ENCODE measurements at regions not wholly inside any gene's neighbourhood (a gene's known extent, or its start where the extent isn't known, plus 50 kb on each side); places are given as distances from the start of the nearest gene placed in this dataset.

DNA sequence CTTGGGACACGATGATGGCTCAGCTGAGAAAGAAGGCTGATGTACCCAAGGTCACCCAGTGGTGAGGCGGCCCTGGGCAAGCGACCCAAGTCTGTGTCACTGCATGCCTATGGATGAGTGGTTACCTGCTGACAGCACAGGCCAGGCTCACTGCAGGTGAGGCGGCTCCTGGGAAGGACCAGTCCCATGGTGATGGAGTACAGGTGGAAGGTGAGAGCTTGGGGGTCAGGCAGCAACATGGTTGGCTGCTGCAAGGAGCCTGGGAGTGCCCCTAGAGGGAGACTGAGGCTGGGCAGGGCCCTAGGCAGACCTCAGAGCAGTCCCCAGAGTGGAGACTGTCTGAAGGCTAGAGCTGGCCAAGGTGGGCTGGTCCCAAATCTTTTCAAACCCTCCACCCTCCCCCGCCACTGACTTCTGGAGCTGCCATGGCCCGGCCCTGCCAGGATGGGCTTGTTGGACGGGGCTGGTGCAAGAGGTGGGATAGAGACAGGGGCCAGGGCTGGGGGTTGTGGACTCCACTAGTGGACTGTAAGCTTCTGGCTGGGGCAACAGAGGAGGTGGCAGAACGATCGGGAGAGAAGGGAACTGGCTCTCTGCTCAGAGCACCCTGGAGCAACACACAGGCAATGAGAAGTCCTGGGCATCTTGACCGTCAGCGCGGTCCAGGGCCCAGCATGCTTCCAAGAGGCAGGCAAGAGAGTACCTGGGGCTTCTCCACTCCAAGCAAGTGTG, 72.5 kb upstream of the SLC6A11 start:
- no peak for DNase-seq

DNA sequence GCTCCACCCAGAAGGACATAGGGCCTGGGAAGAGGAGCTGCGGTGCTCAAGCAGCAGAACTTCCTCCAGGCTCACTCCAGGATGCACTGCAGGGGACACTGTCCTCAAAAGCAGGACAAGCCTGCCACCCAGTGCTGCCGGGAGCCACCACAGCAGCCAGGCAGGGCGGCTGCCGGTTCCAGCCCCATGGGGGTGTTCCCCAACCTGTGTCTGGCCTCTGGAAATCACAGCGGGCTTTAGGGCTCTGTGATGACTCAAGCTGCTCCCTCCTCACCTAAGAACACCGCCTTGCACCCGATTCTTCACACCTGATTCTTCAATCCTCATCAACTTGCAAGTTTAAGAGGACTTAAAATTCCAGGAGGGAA, 71.9 kb upstream of the SLC6A11 start:
- peak in 1 of 2 experiments; percentile 15 for DNase-seq

DNA sequence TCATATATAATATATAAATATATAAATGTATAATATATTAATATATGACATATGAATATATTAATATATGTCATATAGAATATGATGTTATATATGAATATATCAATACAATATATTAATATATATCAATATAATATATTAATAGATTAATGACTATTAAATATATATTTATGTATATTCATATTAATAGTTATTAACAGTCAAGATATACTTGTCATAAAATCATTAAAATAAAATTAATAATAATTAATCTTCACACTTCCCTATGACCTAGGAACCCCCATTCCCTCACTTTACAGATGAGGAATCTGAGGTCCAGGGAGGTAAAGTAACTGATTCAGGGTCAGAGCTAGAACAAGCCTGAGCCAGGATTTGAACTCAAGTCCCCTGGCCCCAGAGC, 70.6 kb upstream of the SLC6A11 start:
- no peak for DNase-seq

DNA sequence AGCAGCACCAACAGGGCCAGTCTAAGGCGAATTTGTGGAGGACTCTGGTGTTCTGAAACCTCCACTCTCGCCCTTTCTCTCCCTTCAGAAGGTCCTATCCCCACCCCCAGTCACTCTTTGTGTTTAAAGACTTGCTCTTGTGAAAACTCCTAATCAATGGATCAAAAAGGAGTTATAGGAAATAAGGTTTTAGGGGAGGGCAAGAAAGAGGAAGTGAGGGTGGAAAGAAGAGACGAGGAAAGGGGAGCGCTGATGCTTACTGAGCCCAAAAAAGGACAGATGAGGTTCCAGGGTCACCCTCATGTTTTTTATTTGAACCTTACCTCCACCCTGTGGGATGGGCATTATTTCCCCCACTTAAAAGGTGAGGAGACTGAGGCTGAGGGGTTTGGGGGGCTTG, 70.0 kb upstream of the SLC6A11 start:
- no peak for DNase-seq

DNA sequence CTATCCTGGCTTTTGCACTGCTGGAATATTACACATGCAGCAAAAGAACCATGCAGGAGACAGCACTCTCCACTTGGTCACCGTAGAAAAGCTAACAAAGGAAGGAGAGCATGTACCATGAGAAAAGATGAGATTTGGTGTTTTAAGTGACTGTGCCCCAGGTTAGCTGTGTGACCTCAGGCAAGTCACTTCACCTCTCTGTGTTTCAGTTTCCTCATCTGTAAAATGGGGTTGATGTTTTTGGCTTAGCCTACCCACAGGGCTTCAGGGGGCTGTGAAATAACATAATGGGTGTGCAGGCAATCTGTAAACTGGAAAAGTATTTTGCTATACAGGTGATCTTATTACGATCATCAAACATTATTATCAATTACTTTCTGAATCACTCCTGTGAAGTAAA, 69.3 kb upstream of the SLC6A11 start:
- no peak for DNase-seq

DNA sequence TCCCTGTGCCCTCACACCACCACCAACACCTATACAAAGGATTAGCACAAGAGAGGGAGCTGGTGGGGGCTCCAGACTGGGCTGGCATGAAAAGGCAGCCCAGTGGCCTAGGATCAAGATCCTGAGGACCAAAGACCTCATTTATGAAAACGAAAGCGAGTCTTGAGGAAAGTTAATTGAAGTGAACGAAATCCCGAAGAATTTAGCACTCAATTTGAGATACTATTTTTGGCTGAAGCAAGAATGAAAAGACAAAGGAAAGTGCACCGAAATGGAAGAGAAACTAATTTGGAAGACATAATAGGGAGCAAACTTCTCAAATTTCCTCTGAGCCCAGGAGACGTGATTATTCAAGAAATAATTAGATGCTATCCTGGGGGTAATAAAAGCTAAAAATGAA, 68.7 kb upstream of the SLC6A11 start:
- DNase-seq, result no peak

DNA sequence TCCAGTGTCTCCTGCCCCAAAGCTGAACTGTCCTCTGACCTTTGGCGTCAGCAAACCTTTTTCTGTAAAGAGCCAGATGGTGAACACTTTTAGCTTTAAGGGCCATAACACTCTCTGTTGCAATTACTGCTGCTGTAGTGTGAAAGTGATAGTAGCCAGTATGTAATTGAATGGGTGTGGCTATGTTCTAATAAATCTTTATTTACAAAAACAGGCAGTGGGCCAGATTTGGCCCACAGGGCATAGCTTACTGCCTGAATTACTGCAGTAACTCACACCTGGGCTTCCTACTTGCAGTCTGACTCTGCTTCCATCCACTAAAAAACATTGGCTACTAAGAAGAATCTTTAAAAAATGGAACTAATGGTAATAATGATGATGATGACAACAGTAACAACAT, 68.0 kb upstream of the SLC6A11 start:
- DNase-seq, result no peak

DNA sequence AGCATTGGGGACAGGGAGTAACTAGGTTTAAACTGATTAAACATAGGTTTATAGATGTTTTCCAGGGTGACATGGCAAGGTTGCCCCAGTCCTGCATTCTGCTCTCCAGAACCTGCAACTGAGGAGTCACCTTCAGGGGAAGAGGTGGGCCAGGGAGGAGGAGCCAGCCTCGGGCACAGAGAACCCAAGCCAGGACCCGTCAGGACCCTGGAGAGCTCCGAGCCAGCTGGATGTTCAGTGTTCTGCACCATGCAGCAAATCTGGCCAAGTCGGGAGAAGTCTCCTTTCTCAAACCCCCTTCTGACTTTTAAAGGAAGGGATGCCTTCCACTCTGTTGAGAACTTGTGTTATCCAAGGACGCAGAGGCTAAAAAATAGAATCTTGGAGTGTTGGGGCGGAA, 62.1 kb upstream of the SLC6A11 start:
- DNase-seq, result no peak

DNA sequence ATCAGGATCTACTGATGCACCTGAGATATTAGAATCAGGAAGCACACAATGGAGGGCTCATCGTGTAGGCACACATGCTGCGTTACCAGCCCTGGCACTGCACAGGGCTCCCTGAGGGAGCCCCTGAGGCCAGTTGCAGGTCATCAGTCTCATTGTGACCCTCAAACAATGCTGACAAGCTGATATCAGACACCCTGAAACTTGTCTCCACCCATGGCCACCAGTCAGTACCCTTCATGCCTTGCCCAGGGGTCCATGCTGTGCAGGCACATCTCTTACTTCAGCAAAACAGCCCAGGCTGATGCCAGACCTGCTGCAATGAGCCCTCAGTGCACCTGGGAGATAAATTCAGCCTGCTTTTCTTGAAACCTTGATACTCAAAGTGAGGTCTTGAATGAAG, 59.5 kb upstream of the SLC6A11 start:
- no peak for DNase-seq

DNA sequence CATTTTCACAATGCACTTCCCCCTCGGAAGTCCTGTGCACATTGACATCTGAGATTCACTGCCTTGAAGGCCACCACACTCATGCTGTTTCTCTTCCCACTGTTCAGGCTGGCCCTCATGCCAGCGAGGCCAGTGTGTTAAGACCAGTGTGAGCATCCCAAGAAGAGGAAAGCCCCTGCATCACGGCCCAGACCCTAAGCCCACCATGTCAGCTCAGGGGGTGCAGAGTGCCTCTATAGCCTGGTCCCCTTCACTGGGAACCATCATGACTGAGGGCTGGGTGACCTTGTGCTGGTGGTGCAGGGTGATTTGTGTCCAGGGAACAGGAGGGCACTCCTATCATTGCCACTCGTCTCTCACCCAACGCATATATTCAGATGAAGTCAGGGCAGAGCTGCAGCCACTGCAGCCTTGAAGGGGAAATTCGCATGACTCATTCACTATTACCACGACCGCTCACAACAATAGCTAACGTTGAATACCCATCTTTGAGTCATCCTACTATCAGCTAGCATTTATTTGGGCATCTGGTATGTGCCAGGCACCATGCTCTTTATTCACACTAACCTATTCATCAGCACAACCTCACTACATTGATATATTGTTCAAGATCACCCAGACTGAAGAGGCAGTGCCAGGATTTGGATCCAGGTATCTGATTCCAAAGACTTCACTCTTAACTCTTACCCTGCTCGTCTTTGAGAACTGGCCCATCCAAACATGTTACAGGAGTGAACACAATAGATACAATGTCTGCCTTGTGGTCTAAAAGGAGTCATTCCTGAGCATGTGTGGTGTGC, 58.8 kb upstream of the SLC6A11 start:
- DNase-seq, result no peak

DNA sequence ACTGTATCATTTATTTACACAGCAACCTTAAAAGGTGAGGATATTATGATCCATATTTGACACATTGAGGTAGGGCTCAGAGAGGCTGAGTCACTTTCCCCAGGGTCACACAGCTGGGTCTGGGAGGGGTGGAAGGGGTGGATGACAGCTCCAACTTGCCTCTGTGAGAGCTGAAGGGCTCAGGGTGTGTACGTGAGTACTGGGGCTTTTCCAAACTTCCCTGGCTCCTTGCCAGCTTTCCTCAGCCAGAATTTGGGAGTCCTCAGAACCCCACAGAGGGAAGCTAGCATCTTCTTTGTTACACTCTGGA, 58.3 kb upstream of the SLC6A11 start:
- no peak for DNase-seq

DNA sequence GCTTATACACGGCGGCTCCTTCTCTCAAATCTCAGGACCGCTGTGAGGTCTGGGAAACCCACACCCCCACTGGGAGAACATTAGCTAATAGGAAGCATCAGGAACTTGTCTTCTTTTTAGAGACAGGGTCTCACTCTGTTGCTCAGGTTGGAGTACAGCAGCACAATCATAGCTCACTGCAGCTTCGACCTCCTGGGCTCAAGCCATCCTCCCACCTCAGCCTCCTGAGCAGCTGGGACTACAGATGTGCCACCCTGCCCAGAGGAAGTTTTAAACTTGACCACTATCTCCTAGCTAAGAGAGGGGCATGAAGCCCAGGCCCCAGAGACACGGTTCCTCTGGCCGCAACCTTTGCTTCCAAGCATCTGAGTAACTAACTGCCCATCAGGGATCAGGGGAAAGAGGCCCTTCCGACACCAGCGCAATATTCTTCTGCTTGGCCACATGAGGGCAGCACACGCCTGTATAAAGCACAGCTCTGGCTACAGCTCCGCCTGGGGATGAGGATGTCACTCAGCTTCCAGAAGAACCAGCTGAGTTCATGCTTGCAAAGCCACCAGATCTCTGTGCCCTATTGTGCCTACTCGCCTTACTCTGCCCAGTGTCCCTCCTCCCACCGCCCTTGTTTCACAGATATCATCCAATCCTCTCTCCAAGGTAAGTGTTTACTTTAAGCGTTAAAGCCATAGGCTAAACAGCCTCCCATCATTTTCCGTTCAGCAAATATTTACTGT, 57.6 kb upstream of the SLC6A11 start:
- peak in 1 of 2 experiments; percentile 57 for DNase-seq

DNA sequence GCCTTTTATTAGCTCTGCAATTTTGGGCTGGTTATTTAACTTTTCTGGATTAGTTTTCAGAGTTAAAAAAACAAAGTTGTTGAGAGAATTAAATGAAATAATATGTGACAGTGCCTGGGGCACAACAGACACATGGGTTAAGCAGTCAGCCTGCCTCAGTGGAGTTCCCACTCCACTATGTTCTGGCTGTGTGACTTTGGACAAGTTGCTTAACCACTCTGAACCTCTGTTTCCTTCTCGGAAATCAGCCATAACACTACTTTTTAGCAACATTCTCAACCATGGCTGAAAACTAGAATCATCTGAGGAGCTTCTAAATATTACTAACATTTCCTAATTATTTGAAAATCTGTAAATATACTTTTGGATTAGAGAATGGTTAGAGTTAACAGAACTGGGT, 56.5 kb upstream of the SLC6A11 start:
- DNase-seq, result no peak

DNA sequence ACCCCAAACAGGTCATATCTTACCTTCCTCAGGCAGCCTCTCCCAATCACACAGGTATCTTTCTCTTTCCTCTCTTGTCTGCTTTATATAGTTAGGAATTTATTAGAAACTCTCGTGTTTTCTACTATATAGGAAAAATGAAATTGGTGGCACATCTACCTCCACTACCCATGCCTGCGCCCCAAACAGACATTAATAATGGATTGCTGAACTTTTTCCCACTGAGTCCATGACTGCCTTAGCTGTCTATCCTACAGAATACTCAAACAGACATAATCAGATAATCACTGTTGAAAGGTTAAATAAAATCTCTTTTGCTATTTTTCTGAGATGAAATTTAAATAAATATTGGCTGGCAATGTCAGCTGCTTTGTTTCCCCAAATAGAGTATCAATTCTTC, 55.8 kb upstream of the SLC6A11 start:
- DNase-seq, result no peak

DNA sequence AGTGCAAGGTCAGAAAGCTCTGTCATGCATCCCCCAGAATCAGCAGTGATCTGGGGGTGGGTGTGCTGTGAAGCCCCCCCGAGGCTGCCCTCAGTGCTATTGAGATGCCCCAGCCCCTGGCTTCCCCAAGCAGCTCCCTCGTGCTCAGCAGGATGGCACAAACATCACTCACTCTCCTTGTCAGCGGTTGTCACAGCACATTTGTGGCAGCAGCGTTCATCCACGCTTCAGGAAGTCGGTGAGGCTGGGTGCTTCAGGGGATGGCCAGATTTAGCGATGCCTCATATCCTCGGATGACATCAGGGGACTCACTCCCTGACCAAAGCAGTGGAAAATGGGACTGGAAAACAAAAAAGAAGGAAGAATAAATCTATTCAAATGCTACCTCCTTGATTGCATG, 54.4 kb upstream of the SLC6A11 start:
- no peak for DNase-seq

DNA sequence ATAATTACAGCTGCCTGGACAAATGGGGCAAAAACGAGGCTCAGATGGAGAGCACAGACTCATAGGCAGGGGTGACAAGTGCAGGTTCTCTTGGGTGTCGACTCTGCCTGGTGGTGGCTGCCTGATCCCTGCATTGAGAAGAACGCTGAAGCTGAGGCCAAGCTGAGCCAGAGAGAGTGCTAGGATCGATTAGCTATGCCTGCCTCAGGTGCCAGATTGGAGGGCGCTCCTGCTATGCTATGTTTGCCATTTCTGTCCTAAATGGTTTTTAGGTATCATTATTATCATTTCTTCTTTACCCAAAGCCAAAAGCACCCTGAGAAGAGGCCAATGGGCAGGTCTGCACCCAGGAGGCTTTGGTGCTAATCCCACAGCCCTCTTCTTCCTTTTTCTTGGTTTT, 53.9 kb upstream of the SLC6A11 start:
- DNase-seq, result no peak

DNA sequence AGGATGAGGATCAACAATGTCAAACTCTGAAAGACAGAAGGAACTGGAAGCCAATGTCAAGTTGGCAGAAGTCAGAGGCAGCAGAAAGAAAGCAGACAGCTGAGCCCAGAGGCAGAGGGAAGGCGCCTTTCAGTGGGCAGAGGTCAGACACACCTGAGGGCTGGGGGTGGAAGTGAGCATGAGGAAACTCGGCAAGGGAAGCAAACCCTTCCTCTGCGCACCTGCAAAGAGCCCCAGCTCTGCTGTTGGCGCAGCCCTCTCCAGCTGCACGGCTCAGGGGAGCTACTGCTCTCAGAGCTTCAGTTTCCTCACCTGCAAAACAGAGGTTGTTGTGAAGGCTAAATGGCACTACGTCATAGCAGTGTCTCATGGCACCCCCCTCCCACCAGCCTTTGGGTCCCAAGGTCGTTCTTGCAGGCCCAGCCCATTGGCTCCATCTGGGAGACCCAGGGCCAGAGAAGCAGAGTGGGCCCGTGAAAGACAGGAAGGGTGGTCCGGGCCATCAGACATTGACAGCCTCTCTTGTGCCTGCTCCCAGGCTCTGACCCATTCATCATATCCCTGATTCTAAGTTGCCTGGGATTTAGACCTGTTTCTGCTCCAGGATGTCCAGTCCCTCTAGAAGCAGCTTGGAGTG, 53.3 kb upstream of the SLC6A11 start:
- no peak for DNase-seq

DNA sequence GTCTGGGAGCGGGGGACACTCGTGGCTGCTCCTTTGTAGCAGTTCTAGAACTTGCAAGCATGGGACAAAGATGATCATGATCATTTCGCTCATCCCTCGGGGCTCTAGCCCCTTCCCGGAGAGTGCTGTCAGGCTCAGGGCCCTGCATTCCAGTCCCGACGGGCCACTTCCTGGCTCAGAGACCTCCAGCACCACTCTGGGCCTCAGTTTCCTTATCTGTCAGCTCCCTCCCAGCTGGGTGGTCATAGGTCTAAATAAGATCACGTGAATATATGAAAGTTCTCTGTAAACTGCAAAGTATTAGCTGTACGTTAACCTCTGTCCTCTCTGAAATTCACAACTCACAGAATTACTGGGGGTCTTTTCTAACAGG, 52.8 kb upstream of the SLC6A11 start:
- no peak for DNase-seq

DNA sequence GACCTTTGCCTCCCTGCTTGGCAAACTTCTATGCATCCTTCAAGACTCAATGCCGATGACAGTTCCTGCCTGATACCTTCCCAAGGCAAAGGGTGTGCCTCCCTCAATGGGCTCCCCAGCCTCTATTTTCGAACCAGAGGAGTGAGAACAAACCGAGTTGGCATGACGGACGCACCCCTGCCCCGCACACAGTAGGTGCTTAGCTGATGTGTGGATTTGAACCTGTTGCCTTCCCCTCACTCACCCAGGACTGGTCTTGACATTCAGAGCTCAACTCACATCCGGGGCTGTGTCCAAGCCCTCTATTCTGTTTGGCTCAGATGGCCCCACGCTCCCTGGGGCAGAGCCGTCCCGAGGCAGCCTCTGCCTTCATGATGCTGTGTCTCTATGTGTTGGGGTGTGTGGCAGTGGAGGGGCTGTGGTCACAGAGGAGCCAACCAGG, 52.2 kb upstream of the SLC6A11 start:
- DNase-seq, result no peak

DNA sequence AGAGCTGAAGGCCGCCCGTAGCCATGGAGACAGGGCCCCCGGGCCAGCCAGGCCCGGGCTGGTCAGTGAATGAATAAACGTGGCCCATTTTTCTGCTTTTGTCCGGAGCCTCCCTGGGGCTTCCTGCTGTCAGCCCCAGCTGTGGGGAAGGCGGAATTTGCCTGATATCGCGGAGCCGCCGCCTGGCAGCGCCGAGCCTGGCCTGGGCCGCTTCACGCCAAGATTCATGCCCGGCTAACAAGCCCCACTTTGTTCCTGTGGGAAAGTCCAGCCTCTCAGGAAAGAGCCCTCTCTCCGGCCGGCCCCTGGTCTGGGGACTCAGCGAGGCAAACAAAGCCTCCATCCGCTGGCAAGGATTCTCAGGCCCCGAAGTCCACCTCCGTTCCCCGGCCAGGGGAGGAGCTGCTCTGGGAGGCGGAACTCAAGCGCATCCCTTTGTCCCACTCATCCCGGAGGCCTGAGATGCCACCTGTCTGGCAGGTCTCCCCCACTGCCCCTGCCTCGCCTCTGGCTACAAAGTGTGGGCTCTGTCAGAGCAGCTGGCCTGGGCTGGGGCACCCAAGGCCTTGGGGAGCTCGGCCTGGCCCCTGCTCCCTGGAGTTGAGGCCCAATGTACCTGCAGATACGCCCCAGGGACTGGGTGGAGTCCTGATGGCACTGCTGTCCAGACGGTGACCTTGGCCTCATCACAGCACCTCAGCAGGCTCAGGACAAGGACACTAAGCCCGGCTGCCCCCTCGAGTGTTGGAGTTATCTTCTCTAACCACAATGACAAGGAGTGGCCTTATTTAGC, 51.6 kb upstream of the SLC6A11 start:
- no peak for DNase-seq

DNA sequence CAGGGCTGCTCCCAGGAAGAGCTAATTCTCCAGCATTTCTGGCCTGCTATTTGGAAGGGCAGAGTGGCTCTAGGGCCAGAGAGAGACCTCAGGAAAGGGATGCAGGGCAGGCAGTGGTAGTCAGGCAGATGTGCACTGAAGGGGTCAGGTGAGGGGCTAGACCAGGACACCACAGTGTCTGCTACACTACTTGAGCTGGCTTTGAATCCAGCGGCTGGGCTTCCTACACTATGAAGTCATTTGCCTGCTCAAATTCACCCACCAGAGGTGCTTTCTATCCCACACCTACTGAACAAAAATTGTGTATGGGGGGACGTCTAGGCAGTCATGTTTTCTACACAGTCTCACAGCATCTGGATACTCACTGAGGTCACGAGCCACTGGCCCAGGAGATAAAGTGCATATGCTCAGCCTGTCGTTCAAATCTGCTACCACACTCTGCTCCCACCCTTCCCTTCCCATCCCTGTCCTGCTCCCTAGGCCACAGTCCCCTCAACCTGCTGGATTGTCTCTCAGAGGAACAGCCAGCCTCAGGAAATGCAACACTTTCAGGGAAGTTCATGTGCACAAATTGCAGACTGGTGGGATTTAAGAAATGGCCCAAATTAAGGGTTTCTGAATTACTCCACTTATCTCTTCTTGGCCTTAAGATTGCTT, 49.9 kb upstream of the SLC6A11 start:
- no peak for DNase-seq
